ENCODE measurements at regions not wholly inside any gene's neighbourhood (a gene's known extent, or its start where the extent isn't known, plus 50 kb on each side); places are given as distances from the start of the nearest gene placed in this dataset.

GRCh38 chr16:51445250-51445649, 294.2 kb upstream of the SALL1 start:
- peaks cover 6% of the 10 kb centered on the region; the same call in 1 of the 2 replicates for H3K27me3 Mint-ChIP-seq (ENCODE audit: insufficient read depth)
- H3K36me3 Mint-ChIP-seq (ENCODE audit: low read depth) = no peaks in the 10 kb centered on the region
- H3K27ac Mint-ChIP-seq = no peak overlapping the region
- H3K9me3 Mint-ChIP-seq = no peaks in the 10 kb centered on the region
- no peak for TF ChIP-seq CTCF (IDR thresholded peaks at IDR 0.05)
- DNase-seq = no peak
- H3K4me1 Mint-ChIP-seq (ENCODE audit: low read depth) = peaks cover 8% of the 10 kb centered on the region; the same call in 1 of the 2 replicates
- H3K4me3 Mint-ChIP-seq = no peak overlapping the region

GRCh38 chr16:51443934-51444333, 292.9 kb upstream of the SALL1 start:
- TF ChIP-seq CTCF (IDR thresholded peaks at IDR 0.05) = no peak
- Mint-ChIP-seq H3K27me3 (ENCODE audit: insufficient read depth) (peaks cover 6% of the 10 kb centered on the region; the same call in 1 of the 2 replicates), H3K27ac (no peak overlapping the region), H3K9me3 (no peaks in the 10 kb centered on the region), H3K4me3 (no peak overlapping the region), H3K4me1 (ENCODE audit: low read depth) (peaks cover 12% of the 10 kb centered on the region; the same call in 1 of the 2 replicates), H3K36me3 (ENCODE audit: low read depth) (no peaks in the 10 kb centered on the region)
- DNase-seq = no peak

- Mint-ChIP-seq H3K9me3 (no peaks in the 10 kb centered on the region), H3K4me1 (ENCODE audit: low read depth) (peaks cover 12% of the 10 kb centered on the region; the same call in 1 of the 2 replicates), H3K4me3 (no peak overlapping the region), H3K27ac (no peak overlapping the region), H3K36me3 (ENCODE audit: low read depth) (no peaks in the 10 kb centered on the region), H3K27me3 (ENCODE audit: insufficient read depth) (peaks cover 6% of the 10 kb centered on the region; the same call in 1 of the 2 replicates)
- TF ChIP-seq CTCF (IDR thresholded peaks at IDR 0.05) = no peak
- DNase-seq = no peak
Measured at GRCh38 chr16:51442141-51442870, 291.2 kb upstream of the SALL1 start.

GRCh38 chr16:51440131-51440889, 289.2 kb upstream of the SALL1 start:
- Mint-ChIP-seq H3K36me3 (ENCODE audit: low read depth) (no peaks in the 10 kb centered on the region), H3K9me3 (no peaks in the 10 kb centered on the region), H3K27ac (no peak overlapping the region), H3K4me1 (ENCODE audit: low read depth) (peaks cover 12% of the 10 kb centered on the region; the same call in 1 of the 2 replicates), H3K4me3 (no peak overlapping the region), H3K27me3 (ENCODE audit: insufficient read depth) (peaks cover 6% of the 10 kb centered on the region; the same call in 1 of the 2 replicates)
- DNase-seq = no peak
- no peak for TF ChIP-seq CTCF (IDR thresholded peaks at IDR 0.05)

GRCh38 chr16:51439271-51439670, 288.2 kb upstream of the SALL1 start:
- Mint-ChIP-seq H3K27ac (no peak overlapping the region), H3K27me3 (ENCODE audit: insufficient read depth) (peaks cover 8% of the 10 kb centered on the region), H3K36me3 (ENCODE audit: low read depth) (no peaks in the 10 kb centered on the region), H3K4me1 (ENCODE audit: low read depth) (peaks cover 12% of the 10 kb centered on the region; the same call in 1 of the 2 replicates), H3K9me3 (no peaks in the 10 kb centered on the region), H3K4me3 (no peak overlapping the region)
- TF ChIP-seq CTCF (IDR thresholded peaks at IDR 0.05) = no peak
- no peak for DNase-seq

All from HFFc6 (cell line).